Neural cell (in vitro differentiated cells): ENCODE measurements at regions not wholly inside any gene's neighbourhood (a gene's known extent, or its start where the extent isn't known, plus 50 kb on each side); places are given as distances from the start of the nearest gene placed in this dataset.

ENCODE experiments used
- EP300 ChIP-seq: fragments of 450-650 bp; conservative IDR thresholded peaks from 2 replicates; pipeline ENCODE4 v1.6.1; 2014; ENCODE audit warnings: antibody characterized with exemption, mild to moderate bottlenecking, moderate library complexity; ENCODE audit not compliant: poor library complexity, severe bottlenecking
- EZH2 ChIP-seq: fragments of 200-600, 300-800 bp; shearing (Covaris generic), sonication (generic); IDR thresholded peaks from 2 replicates; pipeline ENCODE4 v1.6.1; 2014; ENCODE audit warnings: antibody characterized with exemption, low read length, borderline replicate concordance, mild to moderate bottlenecking; ENCODE audit not compliant: insufficient read depth, poor library complexity, severe bottlenecking
- MXI1 ChIP-seq: fragments of 450-650 bp; conservative IDR thresholded peaks from 2 replicates; pipeline ENCODE4 v1.6.1; 2014; ENCODE audit warnings: antibody characterized with exemption, mild to moderate bottlenecking; ENCODE audit not compliant: poor library complexity, severe bottlenecking
- POLR2AphosphoS5 ChIP-seq: IDR thresholded peaks from 2 replicates; pipeline ENCODE4 v1.6.1; 2012
- RAD21 ChIP-seq: fragments of 450-650 bp; conservative IDR thresholded peaks from 2 replicates; pipeline ENCODE4 v1.6.1; 2014; ENCODE audit warnings: antibody characterized with exemption, mild to moderate bottlenecking, moderate library complexity
- REST ChIP-seq: IDR thresholded peaks from 2 replicates; pipeline ENCODE4 v1.6.1; 2012; ENCODE audit warnings: borderline replicate concordance
- SMC3 ChIP-seq: fragments of 450-650 bp; conservative IDR thresholded peaks from 2 replicates; pipeline ENCODE4 v1.6.1; 2014; ENCODE audit warnings: antibody characterized with exemption, mild to moderate bottlenecking, moderate library complexity; ENCODE audit not compliant: poor library complexity
- TAF1 ChIP-seq: IDR thresholded peaks from 2 replicates; pipeline ENCODE4 v1.6.1; 2012; ENCODE audit warnings: low read depth
- TF ChIP-seq, protein P1 (sequence below): fragments of 450-650 bp; IDR thresholded peaks from 2 replicates; pipeline ENCODE4 v1.5.1; 2014; ENCODE audit warnings: antibody characterized with exemption, mild to moderate bottlenecking, moderate library complexity; ENCODE audit not compliant: poor library complexity, severe bottlenecking

GRCh38 chr4:4765811-4766210 lies 93.7 kb upstream of the MSX1 start:
- TF ChIP-seq, protein P1, sequence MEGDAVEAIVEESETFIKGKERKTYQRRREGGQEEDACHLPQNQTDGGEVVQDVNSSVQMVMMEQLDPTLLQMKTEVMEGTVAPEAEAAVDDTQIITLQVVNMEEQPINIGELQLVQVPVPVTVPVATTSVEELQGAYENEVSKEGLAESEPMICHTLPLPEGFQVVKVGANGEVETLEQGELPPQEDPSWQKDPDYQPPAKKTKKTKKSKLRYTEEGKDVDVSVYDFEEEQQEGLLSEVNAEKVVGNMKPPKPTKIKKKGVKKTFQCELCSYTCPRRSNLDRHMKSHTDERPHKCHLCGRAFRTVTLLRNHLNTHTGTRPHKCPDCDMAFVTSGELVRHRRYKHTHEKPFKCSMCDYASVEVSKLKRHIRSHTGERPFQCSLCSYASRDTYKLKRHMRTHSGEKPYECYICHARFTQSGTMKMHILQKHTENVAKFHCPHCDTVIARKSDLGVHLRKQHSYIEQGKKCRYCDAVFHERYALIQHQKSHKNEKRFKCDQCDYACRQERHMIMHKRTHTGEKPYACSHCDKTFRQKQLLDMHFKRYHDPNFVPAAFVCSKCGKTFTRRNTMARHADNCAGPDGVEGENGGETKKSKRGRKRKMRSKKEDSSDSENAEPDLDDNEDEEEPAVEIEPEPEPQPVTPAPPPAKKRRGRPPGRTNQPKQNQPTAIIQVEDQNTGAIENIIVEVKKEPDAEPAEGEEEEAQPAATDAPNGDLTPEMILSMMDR, result no peak
- no peak for TF ChIP-seq POLR2AphosphoS5
- TF ChIP-seq MXI1, result no peak
- no peak for TF ChIP-seq TAF1
- TF ChIP-seq RAD21, result no peak
- no peak for TF ChIP-seq EZH2
- no peak for TF ChIP-seq REST
- no peak for TF ChIP-seq EP300
- no peak for TF ChIP-seq SMC3
